Endothelial cell (in vitro differentiated cells): ENCODE measurements at regions not wholly inside any gene's neighbourhood (a gene's known extent, or its start where the extent isn't known, plus 50 kb on each side); places are given as distances from the start of the nearest gene placed in this dataset.
A peak's percentile ranks its signal among the peaks of the same experiment; 100 is the strongest.

Experiments used
- DNase-seq: peaks from one replicate; pipeline ENCODE4 v3.0.0; 2021; ENCODE audit warnings: low spot score
- H3K27ac Mint-ChIP-seq: one replicate; pipeline ENCODE4 v1.8.0; 2021; ENCODE audit warnings: mixed read lengths, inconsistent platforms; ENCODE audit not compliant: unreplicated experiment
- H3K27me3 Mint-ChIP-seq: one replicate; pipeline ENCODE4 v1.8.0; 2021; ENCODE audit warnings: mild to moderate bottlenecking, moderate library complexity, mixed read lengths, inconsistent platforms; ENCODE audit not compliant: unreplicated experiment
- H3K36me3 Mint-ChIP-seq: one replicate; pipeline ENCODE4 v1.8.0; 2021; ENCODE audit warnings: mild to moderate bottlenecking, low read depth, mixed read lengths, inconsistent platforms; ENCODE audit not compliant: unreplicated experiment
- H3K4me1 Mint-ChIP-seq: one replicate; pipeline ENCODE4 v1.8.0; 2021; ENCODE audit warnings: mild to moderate bottlenecking, mixed read lengths, inconsistent platforms; ENCODE audit not compliant: unreplicated experiment
- H3K4me3 Mint-ChIP-seq: one replicate; pipeline ENCODE4 v1.8.0; 2021; ENCODE audit warnings: mild to moderate bottlenecking, mixed read lengths, inconsistent platforms; ENCODE audit not compliant: unreplicated experiment
- H3K9me3 Mint-ChIP-seq: one replicate; pipeline ENCODE4 v1.8.0; 2021; ENCODE audit warnings: mixed read lengths, inconsistent platforms; ENCODE audit not compliant: unreplicated experiment
- TF ChIP-seq, protein P1 (sequence below): fragments of 200-600 bp; sonication (generic); IDR thresholded peaks from one replicate; pipeline ENCODE4 v1.5.0; 2021; ENCODE audit warnings: antibody characterized with exemption; ENCODE audit not compliant: unreplicated experiment

DNA sequence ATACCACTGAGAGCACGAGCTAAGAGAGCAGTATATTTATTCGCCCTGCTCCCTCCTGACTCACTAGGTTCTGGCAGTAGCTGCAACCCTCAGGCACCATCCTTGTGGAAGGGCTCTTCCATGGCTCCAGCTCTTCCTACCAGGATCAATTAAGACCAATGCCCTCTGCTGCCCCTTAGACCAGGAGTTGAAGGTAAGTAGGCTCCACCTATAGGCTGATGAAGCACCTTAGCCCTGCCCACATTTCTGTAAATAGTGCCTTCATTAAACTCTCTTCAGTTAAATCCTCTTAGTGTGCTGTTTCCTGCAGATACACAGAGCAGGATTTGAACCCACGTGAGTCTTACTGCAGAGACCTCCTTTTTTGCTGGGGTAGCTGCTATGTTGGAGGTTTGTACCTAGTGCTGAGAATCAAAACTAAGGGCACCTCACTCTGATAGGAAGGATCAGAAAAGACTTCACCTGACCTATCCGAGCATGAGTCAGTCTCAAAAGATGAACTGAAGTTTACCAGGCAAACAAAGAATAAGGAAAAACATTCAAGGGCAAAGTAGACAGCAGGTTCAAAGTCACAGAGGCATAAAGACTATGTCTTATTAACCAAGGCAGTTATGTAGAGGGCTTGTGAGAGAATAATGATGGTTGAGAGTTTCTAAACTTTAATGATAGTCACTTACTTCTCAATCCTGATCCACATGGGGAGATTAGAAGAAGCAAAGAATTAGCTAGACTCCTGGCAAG is 56.9 kb upstream of the BEND6 start:
- DNase-seq: no peak
- TF ChIP-seq, protein P1, sequence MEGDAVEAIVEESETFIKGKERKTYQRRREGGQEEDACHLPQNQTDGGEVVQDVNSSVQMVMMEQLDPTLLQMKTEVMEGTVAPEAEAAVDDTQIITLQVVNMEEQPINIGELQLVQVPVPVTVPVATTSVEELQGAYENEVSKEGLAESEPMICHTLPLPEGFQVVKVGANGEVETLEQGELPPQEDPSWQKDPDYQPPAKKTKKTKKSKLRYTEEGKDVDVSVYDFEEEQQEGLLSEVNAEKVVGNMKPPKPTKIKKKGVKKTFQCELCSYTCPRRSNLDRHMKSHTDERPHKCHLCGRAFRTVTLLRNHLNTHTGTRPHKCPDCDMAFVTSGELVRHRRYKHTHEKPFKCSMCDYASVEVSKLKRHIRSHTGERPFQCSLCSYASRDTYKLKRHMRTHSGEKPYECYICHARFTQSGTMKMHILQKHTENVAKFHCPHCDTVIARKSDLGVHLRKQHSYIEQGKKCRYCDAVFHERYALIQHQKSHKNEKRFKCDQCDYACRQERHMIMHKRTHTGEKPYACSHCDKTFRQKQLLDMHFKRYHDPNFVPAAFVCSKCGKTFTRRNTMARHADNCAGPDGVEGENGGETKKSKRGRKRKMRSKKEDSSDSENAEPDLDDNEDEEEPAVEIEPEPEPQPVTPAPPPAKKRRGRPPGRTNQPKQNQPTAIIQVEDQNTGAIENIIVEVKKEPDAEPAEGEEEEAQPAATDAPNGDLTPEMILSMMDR: no peak

DNA sequence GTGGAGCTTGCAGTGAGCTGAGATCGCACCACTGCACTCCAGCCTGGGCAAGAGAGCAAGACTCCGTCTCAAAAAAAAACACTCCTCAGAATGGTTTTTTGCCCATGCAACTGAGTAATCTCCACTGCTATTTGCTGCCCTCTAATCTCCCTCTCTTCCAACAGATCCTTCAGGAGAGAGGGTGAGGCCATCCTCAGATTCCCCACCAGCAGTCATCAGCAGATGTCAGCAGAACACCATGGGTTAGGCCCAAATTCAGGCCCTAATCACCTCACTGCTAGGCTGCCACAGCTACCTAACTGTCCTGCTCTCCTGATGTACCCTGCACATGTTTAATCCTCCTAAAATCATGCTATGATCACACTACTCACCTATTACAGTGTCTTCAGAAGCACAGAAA is 63.2 kb upstream of the BEND6 start:
- TF ChIP-seq, protein P1: no peak
- no peak for DNase-seq
- Mint-ChIP-seq H3K4me1 (peaks cover 28% of the 10 kb centered on the region), H3K27me3 (peaks cover 4% of the 10 kb centered on the region), H3K4me3 (no peak overlapping the region), H3K9me3 (peaks cover 6% of the 10 kb centered on the region), H3K27ac (no peak overlapping the region), H3K36me3 (peaks cover 7% of the 10 kb centered on the region)

More for the DNA sequence above, 56.9 kb upstream of the BEND6 start:
- H3K9me3 Mint-ChIP-seq: peaks cover 6% of the 10 kb centered on the region
- H3K4me3 Mint-ChIP-seq: no peak overlapping the region
- H3K4me1 Mint-ChIP-seq: peaks cover 4% of the 10 kb centered on the region
- H3K27me3 Mint-ChIP-seq: peaks cover 4% of the 10 kb centered on the region
- peaks cover 13% of the 10 kb centered on the region for H3K36me3 Mint-ChIP-seq
- H3K27ac Mint-ChIP-seq: no peak overlapping the region

DNA sequence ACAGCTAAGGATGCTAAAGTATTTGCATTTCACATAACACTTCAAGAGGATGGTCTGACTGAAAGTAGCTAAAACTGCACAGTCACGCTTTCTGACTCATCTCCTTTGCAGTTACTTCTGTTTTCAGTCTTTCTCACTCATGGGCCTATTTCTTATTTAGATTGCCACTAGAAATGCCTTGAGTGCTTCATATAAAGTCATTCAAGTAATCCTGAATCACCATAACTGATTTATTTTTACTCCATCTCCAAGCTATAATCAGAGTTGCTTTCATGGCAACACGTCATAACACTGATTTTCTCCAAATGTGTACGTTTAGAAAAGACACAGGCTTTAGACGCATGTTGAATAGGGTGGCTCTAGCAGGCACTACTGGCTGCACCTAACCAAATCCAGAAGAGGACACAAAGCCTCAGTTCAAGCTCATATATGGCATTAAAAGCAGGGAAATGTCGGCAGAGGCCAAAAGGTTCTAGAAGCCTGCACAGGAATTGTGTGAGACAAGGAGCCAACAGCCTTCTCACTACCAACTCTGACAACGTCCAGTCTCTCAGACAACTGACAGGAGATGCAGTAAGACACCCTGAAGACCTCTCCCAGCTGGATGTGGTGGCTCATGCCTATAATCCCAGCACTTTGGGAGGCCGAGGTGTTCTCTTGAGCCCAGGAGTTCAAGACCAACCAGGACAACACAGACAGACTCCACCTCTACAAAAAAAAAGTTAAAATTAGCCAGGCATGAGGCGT is 64.1 kb upstream of the BEND6 start:
- H3K9me3 Mint-ChIP-seq: no peaks in the 10 kb centered on the region
- peaks cover 2% of the 10 kb centered on the region for H3K27me3 Mint-ChIP-seq
- H3K27ac Mint-ChIP-seq: no peak overlapping the region
- no peak overlapping the region for H3K4me3 Mint-ChIP-seq
- TF ChIP-seq, protein P1: no peak
- no peak for DNase-seq
- no peaks in the 10 kb centered on the region for H3K36me3 Mint-ChIP-seq
- H3K4me1 Mint-ChIP-seq: peaks cover 26% of the 10 kb centered on the region

DNA sequence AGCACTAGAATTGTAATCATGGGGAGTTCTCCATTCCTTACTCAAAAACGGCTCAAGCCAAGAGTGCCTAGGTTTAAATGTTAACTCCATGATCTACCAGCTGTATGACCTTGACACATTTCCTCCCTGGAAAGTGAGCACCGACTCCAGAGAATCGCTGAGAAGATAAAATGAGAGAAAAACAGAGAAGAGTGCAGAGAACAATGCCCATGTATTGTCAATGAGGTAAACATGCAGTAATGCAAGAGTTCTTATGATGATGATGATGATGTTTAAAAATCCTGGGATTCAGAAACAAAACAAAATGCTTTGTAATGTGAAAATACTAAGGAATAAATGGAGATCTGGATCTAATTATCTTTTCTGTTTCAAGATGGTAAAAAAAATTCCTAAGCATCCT is 64.8 kb upstream of the BEND6 start:
- no peak overlapping the region for H3K27ac Mint-ChIP-seq
- TF ChIP-seq, protein P1: no peak
- no peaks in the 10 kb centered on the region for H3K36me3 Mint-ChIP-seq
- peaks cover 26% of the 10 kb centered on the region for H3K4me1 Mint-ChIP-seq
- peaks cover 2% of the 10 kb centered on the region for H3K27me3 Mint-ChIP-seq
- no peaks in the 10 kb centered on the region for H3K9me3 Mint-ChIP-seq
- no peak for DNase-seq
- H3K4me3 Mint-ChIP-seq: no peak overlapping the region

DNA sequence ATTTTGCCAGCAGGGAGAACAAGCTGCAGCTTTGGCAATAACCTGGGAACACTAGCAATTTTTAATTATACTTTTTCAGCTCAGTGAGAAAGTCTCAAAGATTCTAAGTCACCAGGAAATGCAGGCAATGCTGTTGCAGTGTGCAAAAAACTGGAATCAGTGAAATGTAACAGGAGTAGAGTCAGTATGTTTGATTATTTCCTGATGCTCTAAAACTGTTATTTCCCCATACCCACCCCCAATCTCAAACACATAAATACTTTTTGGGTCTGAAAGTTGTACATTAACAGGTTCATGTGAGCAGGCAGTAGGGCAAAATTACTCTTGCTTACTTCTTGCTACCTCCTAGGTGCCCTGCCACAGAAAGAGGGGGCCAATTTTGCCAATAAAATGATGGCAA is 65.4 kb upstream of the BEND6 start:
- DNase-seq: no peak
- no peak overlapping the region for H3K4me3 Mint-ChIP-seq
- peaks cover 26% of the 10 kb centered on the region for H3K4me1 Mint-ChIP-seq
- TF ChIP-seq, protein P1: no peak
- H3K27me3 Mint-ChIP-seq: peaks cover 2% of the 10 kb centered on the region
- no peaks in the 10 kb centered on the region for H3K36me3 Mint-ChIP-seq
- H3K27ac Mint-ChIP-seq: peak overlapping the region; percentile 80
- no peaks in the 10 kb centered on the region for H3K9me3 Mint-ChIP-seq
